ENCODE measurements at regions not wholly inside any gene's neighbourhood (a gene's known extent, or its start where the extent isn't known, plus 50 kb on each side); places are given as distances from the start of the nearest gene placed in this dataset.

DNA sequence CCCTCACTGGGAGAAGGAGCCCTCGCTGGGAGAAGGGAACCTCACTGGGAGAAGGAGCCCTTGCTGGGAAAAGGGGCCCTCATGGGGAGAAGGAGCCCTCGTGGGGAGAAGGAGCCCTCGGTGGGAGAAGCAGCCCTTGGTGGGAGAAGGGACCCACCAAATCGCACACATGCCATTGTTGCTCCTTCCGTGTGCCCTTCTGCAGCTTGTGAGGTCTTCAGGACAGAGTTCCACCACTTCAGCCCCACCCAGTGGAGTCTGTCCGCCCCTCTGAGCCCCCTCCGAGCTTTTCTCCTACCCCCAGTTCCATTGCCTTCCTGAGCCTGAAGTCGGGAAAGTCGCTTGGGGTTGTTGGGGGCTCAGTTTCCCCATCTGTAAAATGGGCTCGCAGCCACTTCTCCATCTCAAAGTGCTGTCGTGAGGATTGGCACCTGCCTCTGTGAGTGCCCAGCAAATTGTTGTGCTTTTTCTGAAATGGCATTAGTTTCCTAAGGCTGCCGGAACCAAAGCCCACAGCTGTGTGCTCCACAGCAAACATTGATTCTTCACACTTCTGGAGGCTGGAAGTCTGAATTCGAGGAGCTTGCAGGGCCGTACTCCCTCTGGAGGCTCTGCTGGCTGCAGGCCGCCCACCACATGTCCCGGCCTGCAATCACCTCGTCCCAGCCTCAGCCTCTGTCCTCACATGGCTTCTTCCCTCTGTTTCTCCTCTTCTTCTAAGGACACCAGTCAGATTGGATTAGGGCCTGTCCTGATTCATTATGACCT is 124.7 kb upstream of the PMEPA1 start:
- no peak overlapping the region for H4K8ac ChIP-seq (ENCODE audit: low read length)
- H2BK15ac ChIP-seq (ENCODE audit: low read depth, poor library complexity, severe bottlenecking), result no peak overlapping the region
- H3K27ac ChIP-seq (ENCODE audit: low read length, poor library complexity, severe bottlenecking), result no peak overlapping the region
- no peak overlapping the region for H2BK5ac ChIP-seq (ENCODE audit: low read depth, low read length, poor library complexity, severe bottlenecking)
- no peak overlapping the region for H3K4me2 ChIP-seq (ENCODE audit: low read length, poor library complexity, severe bottlenecking)
- H4K91ac ChIP-seq (ENCODE audit: low read length), result no peak overlapping the region
- H3K36me3 ChIP-seq (ENCODE audit: control insufficient read depth in 1 of 2, insufficient read depth in 2 of 2, low read depth in 1 of 2, low read length in 2 of 2), result no peaks in the 10 kb centered on the region
- H3K23ac ChIP-seq (ENCODE audit: low read length in 2 of 2), result no peak overlapping the region
- no peak overlapping the region for H3K4me3 ChIP-seq (ENCODE audit: insufficient read depth in 1 of 2, low read depth in 1 of 2, low read length in 2 of 2)
- H3K4me1 ChIP-seq (ENCODE audit: control insufficient read depth, insufficient read depth, low read depth, low read length), result peaks cover 1% of the 10 kb centered on the region
- no peak overlapping the region for H3K9ac ChIP-seq (ENCODE audit: low read length)
- H2AFZ ChIP-seq (ENCODE audit: low read depth, low read length), result no peak overlapping the region
- no peak overlapping the region for H3K14ac ChIP-seq (ENCODE audit: low read length in 2 of 2)
- no peak overlapping the region for H2BK12ac ChIP-seq (ENCODE audit: low read length in 2 of 2)
- no peak overlapping the region for H3K4ac ChIP-seq (ENCODE audit: low read depth in 1 of 2, low read length in 2 of 2)
- H2AK5ac ChIP-seq (ENCODE audit: low read length, severe bottlenecking), result no peak overlapping the region
- DNase-seq, result no peak
- no peak overlapping the region for H2BK120ac ChIP-seq (ENCODE audit: low read depth, low read length)
- H3K9me3 ChIP-seq (ENCODE audit: control insufficient read depth, low read length), result no peaks in the 10 kb centered on the region
- WGBS, result 81% methylated on average over 16 of the region's 17 CpGs
- no peaks in the 10 kb centered on the region for H3K79me1 ChIP-seq (replicated peaks; ENCODE audit: low read length, poor library complexity, severe bottlenecking)
- peaks cover 35 to 80% of the 10 kb centered on the region in 2 experiments for H3K27me3 ChIP-seq (ENCODE audit: control insufficient read depth in 1 of 2, insufficient read depth in 1 of 2, low read length in 2 of 2)
- H3K18ac ChIP-seq (ENCODE audit: low read depth in 1 of 2, low read length in 2 of 2), result no peak overlapping the region

DNA sequence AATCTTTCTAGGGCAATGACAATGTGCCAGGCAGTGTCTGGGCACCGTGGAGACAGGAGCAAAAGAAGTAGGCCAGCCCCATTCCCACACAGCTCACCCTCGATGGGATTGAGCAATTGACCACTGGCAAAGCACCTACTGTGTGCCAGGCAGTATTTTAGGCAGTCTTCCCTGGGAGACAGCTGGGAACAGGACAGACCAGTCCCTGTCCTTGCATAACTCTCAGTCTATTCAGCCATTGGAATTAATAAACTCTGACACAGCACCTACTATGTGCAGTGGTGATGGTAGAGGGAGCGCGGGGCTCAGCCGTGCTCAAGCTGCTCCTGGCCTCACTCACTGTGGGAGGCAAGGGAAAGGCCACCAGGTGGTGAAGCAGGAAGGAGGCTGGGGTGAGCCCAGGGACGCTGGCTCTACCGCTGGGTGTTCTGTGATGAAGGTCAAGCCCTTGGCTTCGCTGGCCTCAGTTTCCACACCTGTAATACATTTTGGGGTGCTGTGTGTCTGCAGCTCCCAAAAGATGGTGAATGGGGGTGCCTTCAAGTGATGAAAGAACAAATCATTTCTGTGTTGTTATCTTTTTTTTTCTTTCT is 122.3 kb upstream of the PMEPA1 start:
- H2BK15ac ChIP-seq (ENCODE audit: low read depth, poor library complexity, severe bottlenecking), result no peak overlapping the region
- WGBS, result 82% methylated on average over 8 of the region's 8 CpGs

DNA sequence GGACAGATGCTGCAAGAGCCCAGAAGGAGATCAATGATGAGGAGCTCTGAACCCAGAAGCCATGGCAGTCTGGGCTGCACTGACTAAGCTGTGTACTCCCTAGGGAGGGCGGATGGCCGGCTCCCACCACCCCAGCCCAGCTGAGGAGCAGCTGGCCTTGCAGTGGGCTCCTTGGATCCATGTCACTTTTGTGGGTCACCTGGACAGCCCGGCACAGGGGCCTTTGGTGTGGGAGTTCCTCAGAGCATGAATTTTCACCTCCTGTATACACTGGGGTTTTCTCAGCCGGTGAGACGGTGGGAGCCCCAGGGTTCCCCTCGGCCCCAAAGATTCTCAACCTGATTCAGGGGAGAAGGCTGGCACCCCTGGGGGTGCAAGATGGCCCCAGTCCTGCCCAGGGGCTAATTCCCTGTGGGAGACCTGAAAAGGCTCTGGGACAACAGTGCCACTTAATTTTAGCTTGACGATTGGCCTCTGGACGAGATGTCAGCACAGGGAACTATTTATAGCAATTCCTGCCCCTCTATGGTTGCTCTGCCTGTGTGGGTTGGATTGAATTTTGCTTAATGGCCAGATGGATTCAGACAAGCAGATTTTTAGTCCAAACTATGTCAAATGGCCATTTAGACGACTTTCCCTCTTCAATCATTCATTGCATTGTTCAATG is 121.6 kb upstream of the PMEPA1 start:
- no peak overlapping the region for H3K14ac ChIP-seq (ENCODE audit: low read length in 2 of 2)
- no peak overlapping the region for H3K9ac ChIP-seq (ENCODE audit: low read length)
- H2AK5ac ChIP-seq (ENCODE audit: low read length, severe bottlenecking), result no peak overlapping the region
- H4K8ac ChIP-seq (ENCODE audit: low read length), result no peak overlapping the region
- H3K4ac ChIP-seq (ENCODE audit: low read depth in 1 of 2, low read length in 2 of 2), result no peak overlapping the region
- no peak overlapping the region for H2BK12ac ChIP-seq (ENCODE audit: low read length in 2 of 2)
- no peak overlapping the region for H2BK15ac ChIP-seq (ENCODE audit: low read depth, poor library complexity, severe bottlenecking)
- H3K27me3 ChIP-seq (ENCODE audit: control insufficient read depth in 1 of 2, insufficient read depth in 1 of 2, low read length in 2 of 2), result peaks cover 31 to 76% of the 10 kb centered on the region in 2 experiments
- no peaks in the 10 kb centered on the region for H3K79me1 ChIP-seq (replicated peaks; ENCODE audit: low read length, poor library complexity, severe bottlenecking)
- no peak overlapping the region for H2BK120ac ChIP-seq (ENCODE audit: low read depth, low read length)
- no peak for DNase-seq
- no peak overlapping the region for H3K4me2 ChIP-seq (ENCODE audit: low read length, poor library complexity, severe bottlenecking)
- H4K91ac ChIP-seq (ENCODE audit: low read length), result no peak overlapping the region
- H3K36me3 ChIP-seq (ENCODE audit: control insufficient read depth in 1 of 2, insufficient read depth in 2 of 2, low read depth in 1 of 2, low read length in 2 of 2), result no peaks in the 10 kb centered on the region
- no peak overlapping the region for H3K23ac ChIP-seq (ENCODE audit: low read length in 2 of 2)
- no peak overlapping the region for H2AFZ ChIP-seq (ENCODE audit: low read depth, low read length)
- H3K4me1 ChIP-seq (ENCODE audit: control insufficient read depth, insufficient read depth, low read depth, low read length), result peaks cover 1% of the 10 kb centered on the region
- H2BK5ac ChIP-seq (ENCODE audit: low read depth, low read length, poor library complexity, severe bottlenecking), result no peak overlapping the region
- no peaks in the 10 kb centered on the region for H3K9me3 ChIP-seq (ENCODE audit: control insufficient read depth, low read length)
- H3K27ac ChIP-seq (ENCODE audit: low read length, poor library complexity, severe bottlenecking), result no peak overlapping the region
- H3K4me3 ChIP-seq (ENCODE audit: insufficient read depth in 1 of 2, low read depth in 1 of 2, low read length in 2 of 2), result no peak overlapping the region
- H3K18ac ChIP-seq (ENCODE audit: low read depth in 1 of 2, low read length in 2 of 2), result no peak overlapping the region
- whole genome bisulfite sequencing, result 80% methylated on average over 9 of the region's 9 CpGs

More for the DNA sequence above, 122.3 kb upstream of the PMEPA1 start:
- no peaks in the 10 kb centered on the region for H3K9me3 ChIP-seq (ENCODE audit: control insufficient read depth, low read length)
- no peak for DNase-seq
- H2BK12ac ChIP-seq (ENCODE audit: low read length in 2 of 2), result no peak overlapping the region
- no peak overlapping the region for H3K4me2 ChIP-seq (ENCODE audit: low read length, poor library complexity, severe bottlenecking)
- H2AK5ac ChIP-seq (ENCODE audit: low read length, severe bottlenecking), result no peak overlapping the region
- no peak overlapping the region for H3K9ac ChIP-seq (ENCODE audit: low read length)
- no peak overlapping the region for H2AFZ ChIP-seq (ENCODE audit: low read depth, low read length)
- H4K8ac ChIP-seq (ENCODE audit: low read length), result no peak overlapping the region
- no peak overlapping the region for H3K4ac ChIP-seq (ENCODE audit: low read depth in 1 of 2, low read length in 2 of 2)
- H3K27me3 ChIP-seq (ENCODE audit: control insufficient read depth in 1 of 2, insufficient read depth in 1 of 2, low read length in 2 of 2), result peaks cover 37 to 76% of the 10 kb centered on the region in 2 experiments
- H3K36me3 ChIP-seq (ENCODE audit: control insufficient read depth in 1 of 2, insufficient read depth in 2 of 2, low read depth in 1 of 2, low read length in 2 of 2), result no peaks in the 10 kb centered on the region
- no peak overlapping the region for H3K27ac ChIP-seq (ENCODE audit: low read length, poor library complexity, severe bottlenecking)
- no peak overlapping the region for H3K14ac ChIP-seq (ENCODE audit: low read length in 2 of 2)
- no peaks in the 10 kb centered on the region for H3K79me1 ChIP-seq (replicated peaks; ENCODE audit: low read length, poor library complexity, severe bottlenecking)
- no peak overlapping the region for H2BK5ac ChIP-seq (ENCODE audit: low read depth, low read length, poor library complexity, severe bottlenecking)
- H2BK120ac ChIP-seq (ENCODE audit: low read depth, low read length), result no peak overlapping the region
- H3K23ac ChIP-seq (ENCODE audit: low read length in 2 of 2), result no peak overlapping the region
- H3K4me1 ChIP-seq (ENCODE audit: control insufficient read depth, insufficient read depth, low read depth, low read length), result peaks cover 1% of the 10 kb centered on the region
- H3K4me3 ChIP-seq (ENCODE audit: insufficient read depth in 1 of 2, low read depth in 1 of 2, low read length in 2 of 2), result no peak overlapping the region
- H3K18ac ChIP-seq (ENCODE audit: low read depth in 1 of 2, low read length in 2 of 2), result no peak overlapping the region
- H4K91ac ChIP-seq (ENCODE audit: low read length), result no peak overlapping the region

- no peak overlapping the region for H2BK12ac ChIP-seq (ENCODE audit: low read length in 2 of 2)
- H3K4me3 ChIP-seq (ENCODE audit: insufficient read depth in 1 of 2, low read depth in 1 of 2, low read length in 2 of 2), result no peak overlapping the region
- no peaks in the 10 kb centered on the region for H3K9me3 ChIP-seq (ENCODE audit: control insufficient read depth, low read length)
- H3K27ac ChIP-seq (ENCODE audit: low read length, poor library complexity, severe bottlenecking), result no peak overlapping the region
- H4K8ac ChIP-seq (ENCODE audit: low read length), result no peak overlapping the region
- H3K14ac ChIP-seq (ENCODE audit: low read length in 2 of 2), result no peak overlapping the region
- no peak overlapping the region for H3K4me2 ChIP-seq (ENCODE audit: low read length, poor library complexity, severe bottlenecking)
- WGBS, result 74% methylated on average over 7 of the region's 12 CpGs
- H4K91ac ChIP-seq (ENCODE audit: low read length), result no peak overlapping the region
- no peak for DNase-seq
- H3K27me3 ChIP-seq (ENCODE audit: control insufficient read depth in 1 of 2, insufficient read depth in 1 of 2, low read length in 2 of 2), result peaks cover 22 to 75% of the 10 kb centered on the region in 2 experiments
- no peak overlapping the region for H2BK120ac ChIP-seq (ENCODE audit: low read depth, low read length)
- no peaks in the 10 kb centered on the region for H3K36me3 ChIP-seq (ENCODE audit: control insufficient read depth in 1 of 2, insufficient read depth in 2 of 2, low read depth in 1 of 2, low read length in 2 of 2)
- H3K23ac ChIP-seq (ENCODE audit: low read length in 2 of 2), result no peak overlapping the region
- H3K4me1 ChIP-seq (ENCODE audit: control insufficient read depth, insufficient read depth, low read depth, low read length), result peaks cover 1% of the 10 kb centered on the region
- no peak overlapping the region for H2AK5ac ChIP-seq (ENCODE audit: low read length, severe bottlenecking)
- H2BK15ac ChIP-seq (ENCODE audit: low read depth, poor library complexity, severe bottlenecking), result no peak overlapping the region
- no peak overlapping the region for H3K18ac ChIP-seq (ENCODE audit: low read depth in 1 of 2, low read length in 2 of 2)
- H3K79me1 ChIP-seq (replicated peaks; ENCODE audit: low read length, poor library complexity, severe bottlenecking), result no peaks in the 10 kb centered on the region
- no peak overlapping the region for H2BK5ac ChIP-seq (ENCODE audit: low read depth, low read length, poor library complexity, severe bottlenecking)
- H2AFZ ChIP-seq (ENCODE audit: low read depth, low read length), result no peak overlapping the region
- no peak overlapping the region for H3K4ac ChIP-seq (ENCODE audit: low read depth in 1 of 2, low read length in 2 of 2)
- H3K9ac ChIP-seq (ENCODE audit: low read length), result no peak overlapping the region
These were observed 120.7 kb upstream of the PMEPA1 start for GRCh38 chr20:57830515-57830895.
